ENCODE measurements at regions not wholly inside any gene's neighbourhood (a gene's known extent, or its start where the extent isn't known, plus 50 kb on each side); places are given as distances from the start of the nearest gene placed in this dataset.
"Not testable (repeated sequence)": the region's sequence is repeated elsewhere in the genome, so short reads cannot be mapped to it uniquely, and the experiment has no call there.

DNA sequence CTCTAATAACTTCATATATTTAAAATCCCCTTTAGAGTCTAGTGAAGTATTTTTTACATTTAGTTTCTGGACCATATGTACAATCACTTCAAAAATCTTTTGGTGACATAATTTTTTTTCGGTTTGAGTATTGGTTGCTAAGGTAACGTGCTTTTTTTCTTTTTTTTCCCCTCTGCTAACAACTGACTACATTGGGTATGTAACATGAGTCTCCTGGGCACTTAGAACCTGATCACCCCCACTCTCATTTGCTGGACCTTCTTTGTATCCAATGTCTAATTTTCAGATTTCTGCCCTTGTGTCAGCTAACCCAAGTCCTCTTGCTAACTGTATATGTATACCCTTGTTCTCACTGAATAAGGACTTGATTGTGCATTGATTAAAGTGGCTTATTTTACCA is 592.9 kb upstream of the FLRT2 start:
- TF ChIP-seq, protein P1, sequence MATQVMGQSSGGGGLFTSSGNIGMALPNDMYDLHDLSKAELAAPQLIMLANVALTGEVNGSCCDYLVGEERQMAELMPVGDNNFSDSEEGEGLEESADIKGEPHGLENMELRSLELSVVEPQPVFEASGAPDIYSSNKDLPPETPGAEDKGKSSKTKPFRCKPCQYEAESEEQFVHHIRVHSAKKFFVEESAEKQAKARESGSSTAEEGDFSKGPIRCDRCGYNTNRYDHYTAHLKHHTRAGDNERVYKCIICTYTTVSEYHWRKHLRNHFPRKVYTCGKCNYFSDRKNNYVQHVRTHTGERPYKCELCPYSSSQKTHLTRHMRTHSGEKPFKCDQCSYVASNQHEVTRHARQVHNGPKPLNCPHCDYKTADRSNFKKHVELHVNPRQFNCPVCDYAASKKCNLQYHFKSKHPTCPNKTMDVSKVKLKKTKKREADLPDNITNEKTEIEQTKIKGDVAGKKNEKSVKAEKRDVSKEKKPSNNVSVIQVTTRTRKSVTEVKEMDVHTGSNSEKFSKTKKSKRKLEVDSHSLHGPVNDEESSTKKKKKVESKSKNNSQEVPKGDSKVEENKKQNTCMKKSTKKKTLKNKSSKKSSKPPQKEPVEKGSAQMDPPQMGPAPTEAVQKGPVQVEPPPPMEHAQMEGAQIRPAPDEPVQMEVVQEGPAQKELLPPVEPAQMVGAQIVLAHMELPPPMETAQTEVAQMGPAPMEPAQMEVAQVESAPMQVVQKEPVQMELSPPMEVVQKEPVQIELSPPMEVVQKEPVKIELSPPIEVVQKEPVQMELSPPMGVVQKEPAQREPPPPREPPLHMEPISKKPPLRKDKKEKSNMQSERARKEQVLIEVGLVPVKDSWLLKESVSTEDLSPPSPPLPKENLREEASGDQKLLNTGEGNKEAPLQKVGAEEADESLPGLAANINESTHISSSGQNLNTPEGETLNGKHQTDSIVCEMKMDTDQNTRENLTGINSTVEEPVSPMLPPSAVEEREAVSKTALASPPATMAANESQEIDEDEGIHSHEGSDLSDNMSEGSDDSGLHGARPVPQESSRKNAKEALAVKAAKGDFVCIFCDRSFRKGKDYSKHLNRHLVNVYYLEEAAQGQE (IDR thresholded peaks at IDR 0.05; ENCODE audit: insufficient replicate concordance, low read depth): no peak
- TF ChIP-seq CTCF (IDR thresholded peaks at IDR 0.05; ENCODE audit: insufficient read depth, low read length): no peak
- TF ChIP-seq SPI1 (IDR thresholded peaks at IDR 0.05; ENCODE audit: borderline replicate concordance, low read depth): no peak
- no peak for TF ChIP-seq GABPA (IDR thresholded peaks at IDR 0.05; ENCODE audit: low read depth)
- TF ChIP-seq POLR2AphosphoS5 (IDR thresholded peaks at IDR 0.05; ENCODE audit: low read depth): no peak
- Histone ChIP-seq H3K4me3 (replicated peaks; ENCODE audit: insufficient read depth, low read length) (no peak overlapping the region), H3K27me3 (ENCODE audit: insufficient read depth, poor library complexity, severe bottlenecking) (no peaks in the 10 kb centered on the region), H3K27ac (replicated peaks) (no peak overlapping the region)
- DNase-seq (ENCODE audit: low read depth in 1 of 2, low spot score in 1 of 2): no peak

GRCh38 chr14:84937449-84937848 is 592.5 kb upstream of the FLRT2 start:
- TF ChIP-seq CTCF (IDR thresholded peaks at IDR 0.05; ENCODE audit: insufficient read depth, low read length): no peak
- no peak for TF ChIP-seq GABPA (IDR thresholded peaks at IDR 0.05; ENCODE audit: low read depth)
- TF ChIP-seq, protein P1 (IDR thresholded peaks at IDR 0.05; ENCODE audit: insufficient replicate concordance, low read depth): no peak
- no peak for TF ChIP-seq SPI1 (IDR thresholded peaks at IDR 0.05; ENCODE audit: borderline replicate concordance, low read depth)
- no peak for TF ChIP-seq POLR2AphosphoS5 (IDR thresholded peaks at IDR 0.05; ENCODE audit: low read depth)
- DNase-seq (ENCODE audit: low read depth in 1 of 2, low spot score in 1 of 2): no peak
- Histone ChIP-seq H3K4me3 (replicated peaks; ENCODE audit: insufficient read depth, low read length) (no peak overlapping the region), H3K27ac (replicated peaks) (no peak overlapping the region), H3K27me3 (ENCODE audit: insufficient read depth, poor library complexity, severe bottlenecking) (no peaks in the 10 kb centered on the region)

DNA sequence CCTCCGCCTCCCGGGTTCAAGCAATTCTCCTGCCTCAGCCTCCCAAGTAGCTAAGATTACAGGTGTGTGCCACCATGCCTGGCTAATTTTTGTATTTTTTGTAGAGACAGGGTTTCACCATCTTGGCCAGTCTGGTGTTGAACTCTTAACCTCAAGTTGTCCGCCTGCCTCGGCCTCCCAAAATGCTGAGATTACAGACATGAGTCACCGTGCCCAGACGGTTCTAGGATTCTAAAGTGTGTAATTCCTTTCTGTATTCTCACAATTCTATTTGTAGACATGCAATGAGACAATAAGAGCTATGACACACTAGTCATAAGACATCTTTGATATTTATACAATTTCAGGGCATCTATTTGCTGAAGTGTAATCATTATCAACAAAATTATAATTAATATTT is 585.0 kb upstream of the FLRT2 start:
- not testable (repeated sequence) for H3K27ac ChIP-seq (replicated peaks); DNase-seq (ENCODE audit: low read depth in 1 of 2, low spot score in 1 of 2); H3K27me3 ChIP-seq (ENCODE audit: insufficient read depth, poor library complexity, severe bottlenecking); H3K4me3 ChIP-seq (replicated peaks; ENCODE audit: insufficient read depth, low read length)

- DNase-seq (ENCODE audit: low read depth in 1 of 2, low spot score in 1 of 2): no peak
- H3K4me3 ChIP-seq (replicated peaks; ENCODE audit: insufficient read depth, low read length): no peak overlapping the region
- H3K27ac ChIP-seq (replicated peaks): 0 out of 2 replicates have a peak overlapping the region, but pooled peaks have one; percentile 28
- no peaks in the 10 kb centered on the region for H3K27me3 ChIP-seq (ENCODE audit: insufficient read depth, poor library complexity, severe bottlenecking)
- no peak for TF ChIP-seq CTCF (IDR thresholded peaks at IDR 0.05; ENCODE audit: insufficient read depth, low read length)
- TF ChIP-seq, protein P1 (IDR thresholded peaks at IDR 0.05; ENCODE audit: insufficient replicate concordance, low read depth): no peak
- no peak for TF ChIP-seq SPI1 (IDR thresholded peaks at IDR 0.05; ENCODE audit: borderline replicate concordance, low read depth)
- no peak for TF ChIP-seq GABPA (IDR thresholded peaks at IDR 0.05; ENCODE audit: low read depth)
- no peak for TF ChIP-seq POLR2AphosphoS5 (IDR thresholded peaks at IDR 0.05; ENCODE audit: low read depth)
Measured at GRCh38 chr14:84959851-84960520, 570.0 kb upstream of the FLRT2 start.
